Stomach (tissue), 4 donors: ENCODE measurements at regions not wholly inside any gene's neighbourhood (a gene's known extent, or its start where the extent isn't known, plus 50 kb on each side); places are given as distances from the start of the nearest gene placed in this dataset.

ENCODE experiments used
- EP300 ChIP-seq: sonication (generic); formaldehyde crosslinking; IDR thresholded peaks from one replicate; pipeline ENCODE4 v1.6.1; 2017; ENCODE audit warnings: antibody characterized with exemption
- POLR2A ChIP-seq, 4 donors: fragments of 450-650 bp; IDR thresholded peaks; one replicate each; pipeline ENCODE4 v1.6.1; 2016; ENCODE audit warnings: antibody characterized with exemption in 4 of 4, control low read depth in 2 of 4, mild to moderate bottlenecking in 1 of 4, moderate library complexity in 1 of 4
- POLR2AphosphoS5 ChIP-seq, 3 donors: sonication (generic); formaldehyde crosslinking; IDR thresholded peaks; one replicate each; pipeline ENCODE4 v1.6.1; 2016; ENCODE audit warnings: antibody characterized with exemption in 3 of 3
- TF ChIP-seq, protein P1 (sequence below), 7 experiments: fragments of 450-650 bp in 4 of 7; fragments of 200-600 bp in 3 of 7; sonication (generic) in 3 of 7; IDR thresholded peaks; one replicate each; pipeline ENCODE4 v1.5.1; 2016 to 2019; ENCODE audit warnings: antibody characterized with exemption in 7 of 7, control low read depth in 2 of 7, mild to moderate bottlenecking in 1 of 7

DNA sequence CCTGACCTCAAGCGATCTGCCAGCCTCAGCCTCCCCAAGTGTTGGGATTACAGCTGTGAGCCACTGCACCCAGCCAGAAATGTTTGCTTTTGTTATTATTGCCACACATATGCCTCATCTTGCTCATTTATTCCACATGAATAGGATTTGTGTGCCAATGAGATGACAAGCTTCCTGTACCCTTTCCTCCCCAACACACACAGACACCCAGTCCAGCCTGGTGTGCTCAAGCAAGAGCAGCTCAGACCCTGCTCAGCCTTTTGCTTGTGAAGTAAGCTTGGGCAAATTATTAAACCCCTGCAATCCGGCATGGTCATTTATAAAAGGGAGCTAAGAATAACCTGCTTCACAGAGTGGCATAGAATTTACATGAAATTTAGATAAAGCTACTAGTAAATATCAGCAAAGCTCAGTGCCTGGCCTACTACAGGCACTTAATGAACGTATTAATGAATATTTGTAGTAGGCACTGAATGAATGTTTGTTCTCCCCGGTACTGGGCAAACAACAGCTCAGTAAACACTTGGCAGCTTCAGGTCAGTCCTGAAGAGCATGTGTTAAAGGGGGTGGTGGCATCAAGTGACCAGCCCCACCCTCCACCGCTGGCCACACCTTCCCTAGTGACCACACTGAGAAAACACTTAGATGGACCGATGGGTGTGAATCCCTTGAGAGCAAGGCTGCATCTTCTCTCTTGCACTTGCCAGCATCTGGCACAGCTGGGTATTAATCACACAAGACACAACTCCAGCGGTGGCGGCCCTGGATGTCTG, 280.2 kb downstream of the SRBD1 start:
- TF ChIP-seq, protein P1, sequence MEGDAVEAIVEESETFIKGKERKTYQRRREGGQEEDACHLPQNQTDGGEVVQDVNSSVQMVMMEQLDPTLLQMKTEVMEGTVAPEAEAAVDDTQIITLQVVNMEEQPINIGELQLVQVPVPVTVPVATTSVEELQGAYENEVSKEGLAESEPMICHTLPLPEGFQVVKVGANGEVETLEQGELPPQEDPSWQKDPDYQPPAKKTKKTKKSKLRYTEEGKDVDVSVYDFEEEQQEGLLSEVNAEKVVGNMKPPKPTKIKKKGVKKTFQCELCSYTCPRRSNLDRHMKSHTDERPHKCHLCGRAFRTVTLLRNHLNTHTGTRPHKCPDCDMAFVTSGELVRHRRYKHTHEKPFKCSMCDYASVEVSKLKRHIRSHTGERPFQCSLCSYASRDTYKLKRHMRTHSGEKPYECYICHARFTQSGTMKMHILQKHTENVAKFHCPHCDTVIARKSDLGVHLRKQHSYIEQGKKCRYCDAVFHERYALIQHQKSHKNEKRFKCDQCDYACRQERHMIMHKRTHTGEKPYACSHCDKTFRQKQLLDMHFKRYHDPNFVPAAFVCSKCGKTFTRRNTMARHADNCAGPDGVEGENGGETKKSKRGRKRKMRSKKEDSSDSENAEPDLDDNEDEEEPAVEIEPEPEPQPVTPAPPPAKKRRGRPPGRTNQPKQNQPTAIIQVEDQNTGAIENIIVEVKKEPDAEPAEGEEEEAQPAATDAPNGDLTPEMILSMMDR (IDR thresholded peaks at IDR 0.05): no peak
- no peak for TF ChIP-seq EP300
- no peak for TF ChIP-seq POLR2AphosphoS5 (IDR thresholded peaks at IDR 0.05)
- no peak for TF ChIP-seq POLR2A (IDR thresholded peaks at IDR 0.05)
